ENCODE measurements at regions not wholly inside any gene's neighbourhood (a gene's known extent, or its start where the extent isn't known, plus 50 kb on each side); places are given as distances from the start of the nearest gene placed in this dataset.
"Not testable (repeated sequence)": the region's sequence is repeated elsewhere in the genome, so short reads cannot be mapped to it uniquely, and the experiment has no call there.

- DNase-seq: no peak
These were observed 256.3 kb upstream of the RFC3 start for GRCh38 chr13:33561627-33562026.

GRCh38 chr13:33571618-33572017 is 246.3 kb upstream of the RFC3 start:
- no peak for DNase-seq

- not testable (repeated sequence) for DNase-seq
These were observed 245.6 kb upstream of the RFC3 start for GRCh38 chr13:33572322-33572721.

GRCh38 chr13:33575378-33575777 is 242.6 kb upstream of the RFC3 start:
- DNase-seq: no peak

GRCh38 chr13:33577007-33577406 is 240.9 kb upstream of the RFC3 start:
- DNase-seq: no peak

- DNase-seq: no peak
These were observed 239.2 kb upstream of the RFC3 start for GRCh38 chr13:33578786-33579185.

- no peak for DNase-seq
These were observed 235.8 kb upstream of the RFC3 start for GRCh38 chr13:33582121-33582520.

GRCh38 chr13:33583398-33583797 is 234.6 kb upstream of the RFC3 start:
- DNase-seq: no peak

- no peak for DNase-seq
These were observed 227.0 kb upstream of the RFC3 start for GRCh38 chr13:33590936-33591335.

GRCh38 chr13:33606692-33607091 is 211.3 kb upstream of the RFC3 start:
- DNase-seq: no peak

GRCh38 chr13:33610438-33611120 is 207.4 kb upstream of the RFC3 start:
- DNase-seq: no peak

- DNase-seq: no peak
These were observed 206.7 kb upstream of the RFC3 start for GRCh38 chr13:33611121-33611805.

GRCh38 chr13:33612641-33613638 is 205.0 kb upstream of the RFC3 start:
- DNase-seq: no peak

- DNase-seq: no peak
These were observed 202.5 kb upstream of the RFC3 start for GRCh38 chr13:33615436-33615835.

- DNase-seq: no peak
These were observed 201.8 kb upstream of the RFC3 start for GRCh38 chr13:33616130-33616529.

GRCh38 chr13:33617055-33617454 is 200.9 kb upstream of the RFC3 start:
- DNase-seq: no peak

GRCh38 chr13:33624253-33624652 is 193.7 kb upstream of the RFC3 start:
- no peak for DNase-seq

- no peak for DNase-seq
These were observed 193.2 kb upstream of the RFC3 start for GRCh38 chr13:33624740-33625139.

GRCh38 chr13:33626407-33626806 is 191.5 kb upstream of the RFC3 start:
- no peak for DNase-seq

- DNase-seq: no peak
These were observed 189.3 kb upstream of the RFC3 start for GRCh38 chr13:33628662-33629061.

GRCh38 chr13:33629605-33630360 is 188.2 kb upstream of the RFC3 start:
- DNase-seq: no peak

- no peak for DNase-seq
These were observed 184.0 kb upstream of the RFC3 start for GRCh38 chr13:33633701-33634545.
